Activated gamma-delta T cell treated with anti-CD3 and anti-CD28 coated beads, Interleukin-2, amount 50 U/mL, for 16 hours (primary cell): ENCODE measurements at regions not wholly inside any gene's neighbourhood (a gene's known extent, or its start where the extent isn't known, plus 50 kb on each side); places are given as distances from the start of the nearest gene placed in this dataset.

ENCODE experiments used
- DNase-seq: peaks from one replicate; pipeline ENCODE4 v3.0.0-alpha.2; 2020; ENCODE audit warnings: low read depth

DNA sequence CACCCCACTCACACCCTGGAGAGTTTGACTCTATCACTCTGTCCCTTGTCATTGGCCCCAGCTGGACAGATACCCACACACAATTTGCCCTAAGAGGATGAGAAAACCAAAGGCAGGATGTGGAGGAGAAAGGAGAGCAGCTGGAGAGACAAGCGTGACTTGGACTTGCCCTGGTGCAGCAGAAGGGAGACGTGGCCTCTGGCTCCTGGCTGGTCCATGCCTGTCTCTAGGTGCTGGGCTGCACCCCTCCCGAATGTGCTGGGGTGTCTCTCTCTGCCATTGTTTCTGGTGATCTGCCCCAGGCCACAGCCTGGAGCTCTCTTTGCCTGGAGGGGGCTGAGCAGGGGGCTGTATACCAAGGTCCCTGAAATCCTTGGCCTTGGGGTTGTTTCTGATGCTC, 88.7 kb upstream of the HDAC4 start:
- DNase-seq: no peak

DNA sequence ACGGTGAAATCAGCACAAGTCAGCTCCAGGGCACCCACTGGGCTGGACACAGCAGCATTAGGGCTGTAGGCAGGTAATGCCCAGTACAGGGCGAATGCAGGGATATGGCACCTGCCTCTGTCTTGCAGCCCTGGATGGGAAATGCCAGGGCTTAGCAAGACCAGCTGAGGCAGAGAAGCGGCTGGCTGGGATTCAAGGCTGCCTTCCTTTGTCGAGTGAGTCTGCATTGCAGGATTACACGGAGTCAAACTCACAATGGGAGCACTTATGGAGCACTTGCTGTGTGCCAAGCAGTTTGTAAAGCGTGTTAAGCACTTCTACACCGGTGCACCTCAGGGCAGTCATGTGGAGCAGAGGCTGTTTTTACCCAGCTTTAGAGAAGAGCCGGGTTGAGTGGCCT, 87.3 kb upstream of the HDAC4 start:
- DNase-seq: no peak

DNA sequence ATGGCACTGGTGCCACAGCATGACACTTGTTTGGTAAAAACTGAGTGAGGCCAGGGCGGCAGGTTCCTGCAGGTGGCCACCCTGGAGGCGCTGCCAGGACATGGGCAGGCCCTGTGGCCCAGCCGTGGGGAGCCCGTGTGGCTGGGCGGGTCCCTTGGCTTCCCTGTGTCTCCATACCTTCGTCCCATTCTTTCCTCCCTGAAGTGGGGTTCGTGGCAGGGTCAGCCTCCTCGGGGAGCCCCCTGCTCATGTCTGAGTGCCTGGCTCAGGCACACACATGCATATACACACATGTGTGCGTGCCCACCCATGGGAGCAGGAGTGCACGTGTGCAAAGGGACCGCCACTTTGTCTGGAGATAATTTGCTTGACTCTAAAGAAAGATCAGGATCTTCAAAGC, 86.5 kb upstream of the HDAC4 start:
- DNase-seq: no peak

DNA sequence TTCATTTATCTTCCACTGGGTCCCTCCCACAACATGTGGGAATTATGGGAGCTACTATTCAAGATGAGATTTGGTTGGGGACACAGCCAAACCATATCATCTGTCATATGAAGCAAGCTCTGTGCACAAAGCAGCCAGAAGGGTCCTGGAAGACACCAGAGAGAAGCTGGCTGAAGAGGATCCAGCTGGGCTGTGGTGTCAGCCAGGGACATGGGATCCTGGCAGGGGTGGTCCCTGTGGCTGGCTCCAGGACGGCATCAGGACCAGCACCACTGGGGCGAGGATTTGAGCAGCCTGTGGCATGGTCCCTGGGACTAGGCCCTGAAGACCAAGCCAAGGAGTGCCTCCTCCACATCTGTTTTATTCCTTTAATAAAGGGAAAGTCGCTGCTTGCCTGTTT, 84.8 kb upstream of the HDAC4 start:
- DNase-seq: no peak

DNA sequence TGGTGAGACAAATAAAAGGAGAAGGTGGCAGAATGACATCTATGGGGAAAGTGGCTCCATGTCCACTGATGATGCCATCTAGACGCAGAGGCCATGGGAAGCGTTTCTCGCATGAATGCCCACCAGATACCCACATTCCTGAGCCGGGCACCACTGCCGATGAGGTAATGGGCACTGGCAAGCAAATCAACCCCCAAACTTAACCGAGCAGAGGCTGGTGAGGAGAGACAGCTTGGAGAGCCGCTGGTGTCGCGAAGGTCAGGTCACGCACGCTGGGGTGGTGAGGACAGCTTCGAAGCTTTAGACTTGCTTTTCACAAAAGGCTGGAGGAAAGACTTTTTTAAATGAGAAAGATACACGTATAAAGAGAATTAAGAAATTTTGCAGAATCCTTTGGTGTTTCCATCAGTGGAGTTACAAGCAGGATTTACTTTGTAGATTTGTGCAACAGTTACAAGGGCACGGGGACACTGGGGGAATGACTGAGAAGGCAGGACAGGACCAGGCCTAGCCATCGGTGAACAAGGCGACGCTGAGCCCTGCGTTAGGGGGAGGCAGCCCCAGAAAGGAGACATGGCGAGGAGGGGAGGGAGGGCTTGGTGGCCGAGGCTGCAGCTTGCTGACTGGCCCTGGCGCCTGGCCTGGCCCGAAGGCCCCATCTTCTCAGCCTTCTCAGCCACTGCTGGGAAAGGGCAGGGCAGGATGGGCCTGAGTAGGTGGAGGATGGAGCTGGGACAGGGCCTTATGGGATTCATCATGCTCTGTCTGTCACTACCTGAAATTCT, 83.9 kb upstream of the HDAC4 start:
- DNase-seq: no peak

DNA sequence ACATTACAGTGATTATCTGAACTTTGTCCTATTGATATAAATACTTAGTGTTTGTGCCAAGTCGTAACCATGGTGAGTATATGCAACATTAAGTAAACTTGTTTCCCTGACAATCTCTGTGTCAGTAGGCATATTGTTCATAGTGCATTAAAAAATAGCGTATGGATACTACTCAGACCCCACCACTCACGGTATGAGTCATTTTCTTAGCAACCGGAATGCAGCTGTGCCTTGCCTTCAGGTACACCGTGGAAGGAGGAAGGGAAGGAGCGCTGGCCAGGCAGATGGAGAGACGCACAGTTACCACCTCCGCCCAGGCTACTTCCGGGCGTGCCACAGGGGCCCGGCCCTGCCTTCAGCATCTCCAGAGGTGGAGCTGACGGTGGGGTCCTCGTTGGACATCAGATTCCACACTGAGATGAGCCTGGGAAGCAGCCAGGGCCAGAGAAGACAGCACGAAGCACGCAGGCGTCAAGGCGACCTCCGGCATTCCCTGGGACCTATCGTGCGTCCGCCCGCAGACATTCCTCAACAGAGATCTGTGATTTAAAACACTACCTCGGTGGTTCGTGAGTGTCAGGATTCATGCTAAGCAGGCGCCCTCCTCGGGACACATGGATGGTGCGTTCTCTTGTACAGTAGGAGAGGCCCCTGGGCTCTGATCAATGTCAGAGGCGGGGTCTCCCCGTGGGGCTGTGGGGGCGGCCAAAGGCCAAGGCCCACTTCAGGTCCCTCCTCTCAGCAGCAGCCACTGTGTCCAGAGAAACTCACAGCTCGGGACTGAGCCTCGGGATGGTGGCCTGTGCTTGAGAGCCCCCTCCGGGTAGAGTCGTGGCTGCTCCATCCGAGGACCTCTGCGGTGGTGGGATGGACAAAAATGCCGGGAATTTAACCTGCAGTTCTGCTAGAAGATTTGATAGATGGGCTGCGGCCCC, 82.2 kb upstream of the HDAC4 start:
- no peak for DNase-seq

DNA sequence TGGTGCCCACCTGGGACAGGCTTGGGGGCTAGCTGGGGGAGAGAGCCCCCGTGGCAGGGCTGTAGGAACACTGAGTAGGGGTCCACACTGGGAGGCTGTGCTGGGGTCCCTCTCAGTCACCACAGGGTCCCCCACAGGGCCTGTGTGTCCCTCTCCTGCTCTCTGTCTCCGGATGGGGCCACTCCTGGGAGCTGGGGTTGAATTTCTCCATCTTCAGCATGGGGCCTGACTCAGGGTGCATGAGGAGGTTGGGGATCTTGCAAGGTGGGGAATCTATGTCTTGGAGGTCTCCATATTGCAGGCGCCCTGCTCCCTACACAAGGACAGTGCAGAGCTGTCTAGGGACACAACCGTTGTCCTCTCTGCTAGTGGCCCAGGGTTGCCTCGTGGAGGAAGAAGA, 78.7 kb upstream of the HDAC4 start:
- DNase-seq: no peak

DNA sequence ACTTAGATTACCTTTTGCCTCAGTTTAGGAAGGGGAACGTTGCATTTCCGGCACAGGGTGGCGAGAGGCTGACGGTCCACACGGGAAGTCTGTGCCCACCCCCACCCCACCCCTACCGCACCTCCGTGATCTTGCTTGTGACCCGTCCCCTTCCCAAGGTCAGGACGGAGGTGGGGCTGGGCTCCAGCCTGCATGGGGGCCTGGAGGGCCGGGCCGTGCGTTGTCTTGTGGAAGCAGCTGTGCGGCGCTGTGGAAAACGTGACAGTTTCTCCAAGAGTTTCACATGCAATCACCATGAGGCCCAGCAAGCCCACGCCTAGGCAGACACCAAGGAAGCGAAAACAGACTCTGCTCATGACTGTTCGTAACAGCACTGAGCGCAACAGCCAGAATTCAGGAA, 76.8 kb upstream of the HDAC4 start:
- DNase-seq: no peak

DNA sequence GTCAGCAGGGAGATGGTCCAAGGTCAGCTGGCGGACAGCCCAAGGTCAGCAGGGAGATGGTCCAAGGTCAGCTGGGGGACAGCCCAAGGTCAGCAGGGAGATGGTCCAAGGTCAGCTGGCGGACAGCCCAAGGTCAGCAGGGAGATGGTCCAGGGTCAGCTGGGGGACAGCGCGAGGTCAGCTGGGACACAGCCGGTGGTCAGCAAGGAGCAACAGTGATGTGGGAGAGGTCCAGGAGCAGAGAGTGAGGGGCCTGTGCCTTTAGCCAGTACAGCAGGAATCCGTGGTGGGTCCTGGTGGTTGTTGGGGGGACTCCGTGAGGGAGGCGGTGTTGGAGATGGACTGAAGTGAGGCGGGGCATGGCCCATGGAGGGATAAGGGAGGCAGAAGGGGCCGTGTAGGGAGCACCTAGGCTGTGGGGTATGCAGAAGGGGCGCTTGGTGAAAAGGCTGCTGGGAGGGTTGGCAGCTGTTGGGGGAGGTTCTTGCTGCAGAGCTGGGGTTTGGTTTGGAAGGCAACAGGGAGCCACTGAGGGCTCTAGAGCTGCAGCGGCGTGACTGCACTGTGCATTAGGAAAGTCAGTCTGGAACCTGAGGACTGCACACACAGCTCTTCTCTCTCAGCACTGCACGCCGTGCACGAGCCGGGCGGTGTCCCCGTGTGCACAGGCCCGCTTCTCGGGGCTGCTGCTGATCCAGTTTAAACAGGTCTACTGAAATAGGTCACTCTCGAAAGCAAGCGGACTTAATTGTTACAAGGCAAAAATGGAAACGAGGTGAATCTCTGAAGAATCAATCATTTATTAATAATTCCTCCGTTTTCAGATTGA, 76.2 kb upstream of the HDAC4 start:
- no peak for DNase-seq

DNA sequence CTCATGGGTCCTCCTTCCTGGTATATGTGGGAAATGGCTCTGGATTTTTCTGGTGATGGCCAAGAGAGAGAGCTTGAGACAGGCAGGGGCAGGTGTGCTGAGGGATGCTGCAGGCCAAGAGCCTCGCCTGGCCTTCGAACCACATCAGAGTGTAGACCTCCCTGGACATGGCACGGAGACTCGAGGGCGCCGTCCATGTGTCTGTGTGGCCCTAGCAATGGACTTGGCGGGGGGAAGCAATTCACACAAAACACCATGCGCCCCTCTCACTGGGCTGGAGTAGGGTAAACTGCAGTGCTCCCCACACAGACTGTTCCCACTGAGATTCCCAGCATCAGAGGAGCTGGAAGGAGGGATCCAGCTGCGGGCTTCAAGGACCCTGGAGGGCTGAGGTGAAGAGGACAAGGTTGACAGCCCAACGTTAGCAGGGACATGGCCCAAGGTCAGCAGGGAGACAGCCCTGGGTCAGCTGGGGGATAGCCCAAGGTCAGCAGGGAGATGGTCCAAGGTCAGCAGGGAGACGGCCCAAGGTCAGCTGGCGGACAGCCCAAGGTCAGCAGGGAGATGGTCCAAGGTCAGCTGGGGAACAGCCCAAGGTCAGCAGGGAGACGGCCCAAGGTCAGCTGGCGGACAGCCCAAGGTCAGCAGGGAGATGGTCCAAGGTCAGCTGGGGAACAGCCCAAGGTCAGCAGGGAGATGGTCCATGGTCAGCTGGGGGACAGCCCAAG, 75.4 kb upstream of the HDAC4 start:
- DNase-seq: no peak

DNA sequence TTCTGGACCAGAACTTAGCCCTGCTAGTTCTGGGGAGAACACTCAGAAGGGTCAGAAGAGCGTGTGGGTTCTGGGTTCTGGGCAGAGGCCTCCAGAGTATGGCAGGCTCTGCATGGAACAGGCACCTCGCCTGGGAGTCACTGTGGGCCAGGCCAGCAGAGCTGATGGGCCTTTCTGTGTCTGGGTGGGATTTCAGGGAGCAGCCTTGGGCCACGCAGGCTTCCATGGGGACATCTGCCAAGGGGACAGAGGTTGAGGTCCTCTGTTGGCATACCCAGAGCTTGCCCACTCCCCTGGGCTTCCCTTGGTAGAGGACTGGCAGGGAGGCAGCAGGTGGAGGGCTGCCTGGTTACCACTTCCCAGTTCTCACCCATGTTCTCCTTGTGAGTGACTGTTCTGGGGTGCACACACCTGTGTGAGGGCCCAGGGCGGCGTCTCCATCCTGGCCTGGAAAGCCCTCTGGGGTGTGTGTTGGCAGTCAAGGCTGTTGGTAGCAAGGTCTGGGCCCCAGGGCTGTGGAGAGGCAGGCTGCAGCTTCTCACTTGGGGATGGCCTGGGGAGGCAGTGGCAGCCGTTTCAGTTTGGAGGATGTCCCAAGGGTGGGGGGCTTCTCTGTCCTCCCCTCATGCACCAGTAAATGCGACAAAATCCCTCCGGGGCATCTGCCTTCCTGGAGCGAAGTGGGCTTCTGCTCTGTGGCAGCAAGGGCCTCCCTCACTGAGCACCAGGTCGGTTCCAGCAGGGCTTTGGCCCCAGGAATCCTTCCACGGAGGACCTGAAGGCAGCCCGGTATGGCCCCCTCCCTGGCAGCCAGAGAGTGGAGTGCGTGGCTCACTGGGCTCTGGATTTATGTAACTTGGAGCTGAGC, 74.6 kb upstream of the HDAC4 start:
- no peak for DNase-seq

DNA sequence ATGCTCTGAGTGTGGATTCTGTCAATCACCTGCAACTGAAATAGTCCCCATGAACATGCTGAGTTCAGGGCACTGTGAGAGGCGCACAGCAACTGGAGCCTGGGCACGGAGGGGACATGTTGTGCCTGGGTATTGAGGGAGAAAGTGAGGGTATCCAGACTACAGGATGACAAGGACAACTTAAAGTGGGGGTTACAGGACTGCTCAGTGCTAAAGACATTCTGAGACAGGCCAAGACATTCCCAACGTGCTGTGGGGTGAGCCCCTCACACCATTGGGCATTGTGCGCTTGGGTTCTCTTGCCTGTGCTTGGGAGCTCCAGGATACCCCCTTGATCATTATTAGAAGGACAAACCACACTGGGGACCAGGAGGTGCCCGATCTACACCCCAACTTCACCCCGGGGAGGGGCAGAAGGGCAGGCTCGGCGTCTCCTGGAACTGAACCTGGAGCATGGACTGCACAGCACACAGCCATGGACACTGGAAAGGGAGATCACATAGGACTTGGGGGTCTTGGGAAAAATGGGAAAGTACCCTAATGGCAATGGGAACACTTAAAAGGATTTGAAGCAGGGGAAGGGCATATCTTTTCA, 72.5 kb upstream of the HDAC4 start:
- no peak for DNase-seq

DNA sequence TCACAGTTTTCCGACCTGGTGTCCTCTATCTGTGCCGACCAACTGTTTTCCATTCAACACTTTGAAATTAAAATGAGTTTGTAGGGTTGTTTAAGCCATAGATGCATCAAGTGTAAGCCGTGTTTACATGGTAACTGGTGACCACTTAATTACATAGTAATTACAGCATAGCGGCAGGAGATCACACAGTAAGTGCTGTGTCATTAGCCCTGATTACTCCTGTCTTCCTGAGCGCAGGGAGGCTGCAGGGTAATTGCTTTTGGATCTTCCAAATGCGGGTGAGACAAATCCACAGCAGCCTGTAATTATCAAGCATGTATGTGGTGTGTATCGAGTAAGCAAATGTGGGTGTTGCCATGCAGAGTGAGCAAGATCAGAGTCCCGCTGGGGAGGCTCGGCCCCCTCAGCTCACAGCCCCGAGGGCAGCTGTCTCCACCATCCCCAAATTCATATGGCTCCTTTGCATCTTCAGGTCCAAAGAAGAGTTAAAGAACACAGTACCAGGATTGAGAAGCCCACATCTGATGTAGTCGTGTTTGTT, 71.5 kb upstream of the HDAC4 start:
- DNase-seq: no peak

DNA sequence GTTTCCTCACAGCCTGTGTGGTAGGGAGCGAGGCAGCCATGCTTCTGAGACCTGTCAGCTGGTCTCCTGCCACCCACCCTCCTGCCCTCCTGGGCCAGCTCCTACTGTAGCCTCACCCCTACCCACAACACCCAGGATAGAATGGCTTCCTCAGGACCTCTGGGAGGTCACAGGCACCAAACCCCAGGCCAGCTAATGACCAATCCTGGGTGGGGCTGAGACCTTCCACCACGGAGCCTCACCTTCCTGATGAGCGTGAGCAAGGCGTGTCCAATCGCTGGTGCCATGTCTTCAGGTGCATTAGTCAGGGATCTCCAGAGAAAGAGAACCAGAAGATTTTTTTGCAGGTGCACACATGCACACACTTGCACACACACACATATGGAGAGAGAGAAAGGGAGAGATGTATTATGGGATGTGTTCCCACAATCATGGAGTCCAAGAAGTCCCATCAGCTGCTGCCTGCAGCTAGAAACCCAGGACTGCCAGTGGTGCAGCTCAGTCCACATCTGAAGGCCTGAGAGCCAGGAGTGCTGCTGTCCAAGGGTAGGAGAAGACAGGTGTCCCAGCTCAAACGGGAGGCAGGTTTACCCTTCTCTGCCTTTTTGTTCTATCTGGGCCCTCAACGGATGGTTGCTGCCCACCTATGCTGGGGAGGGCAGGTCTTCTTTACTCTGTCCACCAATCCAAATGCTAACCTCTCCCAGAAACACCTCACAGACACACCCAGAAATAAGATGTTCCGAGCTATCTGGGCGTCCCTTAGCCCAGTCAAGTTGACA, 70.4 kb upstream of the HDAC4 start:
- DNase-seq: no peak

DNA sequence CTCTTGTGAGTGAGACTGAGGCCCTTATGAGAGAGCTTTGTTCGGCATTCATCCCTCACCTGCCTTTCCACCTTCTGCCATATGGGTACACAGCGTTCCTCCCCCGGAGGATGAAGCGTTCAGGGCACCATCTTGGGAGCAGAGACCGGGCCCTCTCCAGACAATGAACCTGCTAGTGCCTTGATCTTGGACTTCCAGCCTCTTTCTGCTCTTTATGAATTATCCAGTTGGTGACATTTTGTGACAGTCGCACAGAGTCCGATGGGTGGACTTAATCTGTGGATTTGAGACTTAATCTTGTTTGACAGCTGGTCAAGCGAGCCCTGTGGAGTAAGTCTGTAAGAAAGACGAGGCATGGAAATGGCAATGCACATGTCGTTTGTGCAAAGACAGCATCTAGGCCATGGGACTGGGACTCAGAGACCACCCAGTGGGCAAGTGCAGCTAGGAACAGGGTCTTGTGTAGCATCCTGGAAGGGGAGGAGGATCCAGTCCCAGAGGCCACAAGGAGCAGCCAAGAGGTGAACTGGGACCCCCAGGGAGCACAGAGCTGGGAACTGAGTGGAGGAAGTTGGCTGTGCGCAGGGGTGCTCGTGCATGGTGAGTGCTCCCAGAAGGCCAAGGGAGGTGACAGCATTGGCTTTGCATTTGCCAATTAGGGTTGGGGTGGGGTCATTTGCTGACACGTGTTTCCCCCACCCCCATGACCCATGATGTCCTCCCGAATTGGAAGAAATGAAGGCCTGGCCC, 69.5 kb upstream of the HDAC4 start:
- DNase-seq: no peak

DNA sequence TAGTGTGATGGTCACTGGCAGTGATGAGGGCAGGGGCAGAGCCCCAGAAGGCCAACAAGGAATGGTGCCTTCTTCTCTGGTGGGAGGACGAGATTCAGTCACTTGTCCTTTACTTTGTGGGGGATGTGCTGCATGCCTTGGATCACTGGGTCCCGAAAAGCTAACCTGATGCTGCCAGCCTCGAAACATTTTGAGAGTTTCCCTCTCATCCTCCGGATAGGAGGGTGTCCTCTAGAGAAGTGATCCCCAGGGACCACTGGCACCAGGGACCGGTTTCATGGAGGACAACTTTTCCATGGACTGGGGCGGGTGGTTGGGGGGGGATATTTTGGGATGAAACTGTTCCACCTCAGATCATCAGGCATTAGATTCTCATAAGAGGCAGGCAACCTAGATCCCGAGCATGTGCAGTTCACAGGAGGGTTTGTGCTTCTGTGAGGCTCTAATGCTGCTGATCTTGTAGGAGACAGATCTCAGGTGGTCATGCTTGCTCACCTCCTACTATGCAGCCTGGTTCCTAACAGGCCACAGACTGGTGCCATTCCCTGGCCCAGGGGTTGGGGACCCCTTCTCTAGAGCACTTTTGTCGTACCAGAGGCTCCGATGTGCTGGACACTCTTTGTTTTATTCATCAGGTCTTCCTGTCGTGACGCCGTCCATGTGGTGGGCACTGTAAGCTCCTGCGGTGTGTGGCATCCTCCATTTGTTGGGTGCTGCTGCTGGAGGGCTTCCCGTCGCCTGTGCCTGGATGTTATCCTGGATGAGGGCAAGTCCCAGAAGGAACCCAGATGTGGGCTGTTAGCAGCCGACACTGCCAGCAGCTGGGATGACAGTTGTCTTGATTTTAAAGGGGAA, 68.5 kb upstream of the HDAC4 start:
- DNase-seq: no peak

DNA sequence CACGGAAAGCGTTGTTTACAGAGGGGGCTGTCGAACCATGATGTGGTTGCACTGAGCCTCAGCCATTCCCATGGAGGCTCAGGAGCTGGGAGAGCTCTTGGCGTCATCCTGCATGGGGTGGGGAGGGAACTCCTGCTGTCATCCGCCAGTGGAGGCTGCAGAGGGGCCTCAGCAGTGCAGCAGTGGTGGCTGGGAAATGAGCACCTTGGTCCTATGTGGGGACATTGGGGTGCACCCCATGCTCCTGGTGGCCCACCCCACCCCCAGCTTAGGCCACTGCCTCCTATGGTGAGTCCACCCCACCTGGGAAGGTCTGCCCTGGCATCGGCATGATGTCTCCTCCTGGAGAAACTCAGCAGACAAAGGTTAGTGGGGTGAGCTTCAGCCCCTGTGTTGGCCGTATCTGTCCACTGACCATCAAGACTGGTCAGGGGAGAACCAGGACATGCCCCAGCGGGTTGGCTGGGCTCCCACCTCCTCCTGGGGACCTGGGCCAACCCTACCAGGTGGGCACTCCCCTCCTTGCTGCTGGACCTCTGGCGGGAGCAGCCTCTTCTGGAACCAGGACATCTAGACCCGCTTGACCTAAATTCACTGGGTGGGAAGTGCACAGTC, 67.8 kb upstream of the HDAC4 start:
- DNase-seq: no peak
